ENCODE measurements at regions not wholly inside any gene's neighbourhood (a gene's known extent, or its start where the extent isn't known, plus 50 kb on each side); places are given as distances from the start of the nearest gene placed in this dataset.

- Histone ChIP-seq H3K36me3 (ENCODE audit: control insufficient read depth, insufficient read depth, low read length) (no peaks in the 10 kb centered on the region), H3K27me3 (ENCODE audit: control insufficient read depth, insufficient read depth, low read length) (no peaks in the 10 kb centered on the region), H3K4me3 (ENCODE audit: low read depth, low read length) (no peak overlapping the region)
- POLR2A ChIA-PET, result no interaction called here
- CTCF ChIA-PET, result interaction anchor here (0.9 to 3.2 kb wide), 5 partner anchors 11 to 78 kb away, joined by 3 to 20 read pairs (median 3); no protein-coding TSS in a partner anchor
- no peak for DNase-seq (ENCODE audit: low read depth)
- TF ChIP-seq, protein P1, sequence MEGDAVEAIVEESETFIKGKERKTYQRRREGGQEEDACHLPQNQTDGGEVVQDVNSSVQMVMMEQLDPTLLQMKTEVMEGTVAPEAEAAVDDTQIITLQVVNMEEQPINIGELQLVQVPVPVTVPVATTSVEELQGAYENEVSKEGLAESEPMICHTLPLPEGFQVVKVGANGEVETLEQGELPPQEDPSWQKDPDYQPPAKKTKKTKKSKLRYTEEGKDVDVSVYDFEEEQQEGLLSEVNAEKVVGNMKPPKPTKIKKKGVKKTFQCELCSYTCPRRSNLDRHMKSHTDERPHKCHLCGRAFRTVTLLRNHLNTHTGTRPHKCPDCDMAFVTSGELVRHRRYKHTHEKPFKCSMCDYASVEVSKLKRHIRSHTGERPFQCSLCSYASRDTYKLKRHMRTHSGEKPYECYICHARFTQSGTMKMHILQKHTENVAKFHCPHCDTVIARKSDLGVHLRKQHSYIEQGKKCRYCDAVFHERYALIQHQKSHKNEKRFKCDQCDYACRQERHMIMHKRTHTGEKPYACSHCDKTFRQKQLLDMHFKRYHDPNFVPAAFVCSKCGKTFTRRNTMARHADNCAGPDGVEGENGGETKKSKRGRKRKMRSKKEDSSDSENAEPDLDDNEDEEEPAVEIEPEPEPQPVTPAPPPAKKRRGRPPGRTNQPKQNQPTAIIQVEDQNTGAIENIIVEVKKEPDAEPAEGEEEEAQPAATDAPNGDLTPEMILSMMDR (IDR thresholded peaks at IDR 0.05; ENCODE audit: insufficient read depth, low read depth, low read length), result no peak
Observed at GRCh38 chr6:137269803-137270202, 50.6 kb upstream of the IFNGR1 start.

- ChIA-PET CTCF (interaction anchor here (0.9 to 3.2 kb wide), 3 partner anchors 19 to 78 kb away, joined by 3 to 20 read pairs (median 3); no protein-coding TSS in a partner anchor), POLR2A (no interaction called here)
- TF ChIP-seq, protein P1 (IDR thresholded peaks at IDR 0.05; ENCODE audit: insufficient read depth, low read depth, low read length), result no peak
- DNase-seq (ENCODE audit: low read depth), result no peak
- H3K4me3 ChIP-seq (ENCODE audit: low read depth, low read length), result no peak overlapping the region
- no peaks in the 10 kb centered on the region for H3K27me3 ChIP-seq (ENCODE audit: control insufficient read depth, insufficient read depth, low read length)
- H3K36me3 ChIP-seq (ENCODE audit: control insufficient read depth, insufficient read depth, low read length), result no peaks in the 10 kb centered on the region
Observed at GRCh38 chr6:137269347-137269746, 50.2 kb upstream of the IFNGR1 start.

Data from BJ (cell line).